H9 (cell line): ENCODE measurements at regions not wholly inside any gene's neighbourhood (a gene's known extent, or its start where the extent isn't known, plus 50 kb on each side); places are given as distances from the start of the nearest gene placed in this dataset.

ENCODE experiments used
- DNase-seq: peaks from one replicate; pipeline ENCODE4 v3.0.0-alpha.2; 2017
- H2AFZ ChIP-seq: one replicate; pipeline ENCODE4 v1.6.1; 2013; ENCODE audit warnings: mild to moderate bottlenecking, low read length, control low read depth, moderate library complexity
- H2AK5ac ChIP-seq: 2 replicates; pipeline ENCODE4 v1.6.1; 2013; ENCODE audit warnings: low read length, control low read depth, mixed read lengths; ENCODE audit not compliant: insufficient read length
- H2BK120ac ChIP-seq: one replicate; pipeline ENCODE4 v1.6.1; 2013; ENCODE audit warnings: low read depth, mild to moderate bottlenecking, low read length, control low read depth, inconsistent platforms; ENCODE audit not compliant: poor library complexity, severe bottlenecking
- H2BK12ac ChIP-seq: 2 replicates; pipeline ENCODE4 v1.6.1; 2013; ENCODE audit warnings: low read length, control low read depth, mixed read lengths, low read depth; ENCODE audit not compliant: insufficient read length
- H2BK15ac ChIP-seq: 2 replicates; pipeline ENCODE4 v1.6.1; 2013; ENCODE audit warnings: low read depth, low read length, control low read depth
- H2BK20ac ChIP-seq: one replicate; pipeline ENCODE4 v1.6.1; 2013; ENCODE audit warnings: low read depth, mild to moderate bottlenecking, low read length, control low read depth, inconsistent platforms; ENCODE audit not compliant: poor library complexity, severe bottlenecking
- H2BK5ac ChIP-seq: 2 replicates; pipeline ENCODE4 v1.6.1; 2013; ENCODE audit warnings: low read length, control low read depth, mixed read lengths; ENCODE audit not compliant: insufficient read length
- H3K14ac ChIP-seq: 2 replicates; pipeline ENCODE4 v1.6.1; 2013; ENCODE audit warnings: low read length, control low read depth; ENCODE audit not compliant: insufficient read depth
- H3K18ac ChIP-seq: 2 replicates; pipeline ENCODE4 v1.6.1; 2013; ENCODE audit warnings: low read depth, mild to moderate bottlenecking, mixed read lengths, low read length, control low read depth; ENCODE audit not compliant: insufficient read length
- H3K23ac ChIP-seq: 2 replicates; pipeline ENCODE4 v1.6.1; 2013; ENCODE audit warnings: low read length, control low read depth, mixed read lengths, low read depth; ENCODE audit not compliant: insufficient read length
- H3K23me2 ChIP-seq: 2 replicates; pipeline ENCODE4 v1.6.1; 2013; ENCODE audit warnings: low read depth, mild to moderate bottlenecking, mixed read lengths, low read length, control low read depth; ENCODE audit not compliant: insufficient read length, poor library complexity, severe bottlenecking
- H3K27ac ChIP-seq: 2 replicates; pipeline ENCODE4 v1.5.1; 2013; ENCODE audit warnings: low read length, control low read depth, mixed read lengths, low read depth; ENCODE audit not compliant: insufficient read length
- H3K27me3 ChIP-seq: 2 replicates; pipeline ENCODE4 v1.6.1; 2013; ENCODE audit warnings: low read length, control low read depth, inconsistent platforms; ENCODE audit not compliant: insufficient read depth
- H3K4ac ChIP-seq: 2 replicates; pipeline ENCODE4 v1.6.1; 2013; ENCODE audit warnings: low read depth, mild to moderate bottlenecking, control low read depth, inconsistent platforms, low read length, moderate library complexity
- H3K4me1 ChIP-seq: 2 replicates; pipeline ENCODE4 v1.6.1; 2013; ENCODE audit warnings: low read length, control low read depth, inconsistent platforms; ENCODE audit not compliant: insufficient read depth
- H3K4me2 ChIP-seq: 2 replicates; pipeline ENCODE4 v1.6.1; 2013; ENCODE audit warnings: low read length, control low read depth, mixed read lengths; ENCODE audit not compliant: insufficient read length, insufficient read depth
- H3K56ac ChIP-seq: 2 replicates; pipeline ENCODE4 v1.6.1; 2013; ENCODE audit warnings: low read depth, mild to moderate bottlenecking, mixed read lengths, low read length, control low read depth; ENCODE audit not compliant: insufficient read length
- H3K79me1 ChIP-seq: 2 replicates; pipeline ENCODE4 v1.6.1; 2013; ENCODE audit warnings: low read depth, mild to moderate bottlenecking, moderate library complexity, low read length, control low read depth, inconsistent platforms; ENCODE audit not compliant: insufficient read depth, poor library complexity, severe bottlenecking
- H3K79me2 ChIP-seq: 2 replicates; pipeline ENCODE4 v1.6.1; 2013; ENCODE audit warnings: low read length, control low read depth, inconsistent platforms; ENCODE audit not compliant: insufficient read depth
- H3K9ac ChIP-seq: 2 replicates; pipeline ENCODE4 v1.6.1; 2013; ENCODE audit warnings: low read length, control low read depth, mixed read lengths; ENCODE audit not compliant: insufficient read length; ENCODE audit errors: extremely low read depth
- H3K9me3 ChIP-seq: one replicate; pipeline ENCODE4 v1.6.1; 2013; ENCODE audit warnings: low read depth, low read length, inconsistent platforms; ENCODE audit not compliant: control insufficient read depth
- H3T11ph ChIP-seq: one replicate; pipeline ENCODE4 v1.6.1; 2013; ENCODE audit warnings: mild to moderate bottlenecking, low read length, control low read depth, inconsistent platforms
- H4K20me1 ChIP-seq: one replicate; pipeline ENCODE4 v1.6.1; 2013; ENCODE audit not compliant: control insufficient read depth, insufficient read length, insufficient read depth
- H4K5ac ChIP-seq: 2 replicates; pipeline ENCODE4 v1.6.1; 2013; ENCODE audit warnings: low read depth, mild to moderate bottlenecking, mixed read lengths, low read length, control low read depth; ENCODE audit not compliant: insufficient read length
- H4K8ac ChIP-seq: replicated peaks from 2 replicates; pipeline ENCODE4 v1.6.1; 2013; ENCODE audit warnings: low read length, control low read depth, mixed read lengths, low read depth; ENCODE audit not compliant: insufficient read length
- H4K91ac ChIP-seq: 2 replicates; pipeline ENCODE4 v1.6.1; 2013; ENCODE audit warnings: low read depth, mild to moderate bottlenecking, moderate library complexity, mixed read lengths, low read length, control low read depth; ENCODE audit not compliant: insufficient read length
- H3K27ac Mint-ChIP-seq, 3 experiments: 2 replicates in 2 of 3; 3 replicates in 1 of 3; pipeline ENCODE4 v1.8.0; 2020 to 2021; ENCODE audit warnings: mixed read lengths in 3 of 3, mild to moderate bottlenecking in 1 of 3, moderate library complexity in 1 of 3
- H3K27me3 Mint-ChIP-seq: 2 replicates; pipeline ENCODE4 v1.8.0; 2021; ENCODE audit warnings: low read depth, mild to moderate bottlenecking, moderate library complexity, mixed read lengths
- H3K36me3 Mint-ChIP-seq, 3 experiments: 2 replicates in 2 of 3; 3 replicates in 1 of 3; pipeline ENCODE4 v1.8.0; 2020 to 2021; ENCODE audit warnings: low read depth in 3 of 3, mixed read lengths in 3 of 3; ENCODE audit not compliant: insufficient read depth in 1 of 3
- H3K4me1 Mint-ChIP-seq, 2 experiments: 2 replicates each; pipeline ENCODE4 v1.8.0; 2020; ENCODE audit warnings: mixed read lengths in 2 of 2
- H3K4me3 Mint-ChIP-seq, 2 experiments: 2 replicates in 1 of 2; 3 replicates in 1 of 2; pipeline ENCODE4 v1.8.0; 2020 to 2021; ENCODE audit warnings: mild to moderate bottlenecking in 2 of 2, mixed read lengths in 2 of 2, moderate library complexity in 1 of 2
- H3K9me3 Mint-ChIP-seq, 2 experiments: 2 replicates in 1 of 2; 3 replicates in 1 of 2; pipeline ENCODE4 v1.8.0; 2020; ENCODE audit warnings: mild to moderate bottlenecking in 2 of 2, mixed read lengths in 2 of 2, moderate library complexity in 1 of 2
- CTCF ChIP-seq: fragments of 200-600 bp; sonication (generic); conservative IDR thresholded peaks from 3 replicates; pipeline ENCODE4 v1.8.0; 2021; ENCODE audit warnings: antibody characterized with exemption, mild to moderate bottlenecking
- WGBS: extraction: QIAGEN DNeasy Blood & Tissue Kit; methylation state at CpG from one replicate; pipeline ENCODE4 v1.1.7; 2013; ENCODE audit warnings: missing lambda C conversion rate, low lambda C conversion rate, mixed read lengths; ENCODE audit not compliant: insufficient read length; ENCODE audit errors: extremely low coverage; 5-methylcytosine and 5-hydroxymethylcytosine counted together

- Histone ChIP-seq H2BK5ac (no peak overlapping the region), H3K27ac (no peak overlapping the region), H3K18ac (no peak overlapping the region), H2BK15ac (no peak overlapping the region), H3K79me2 (no peaks in the 10 kb centered on the region), H2AK5ac (no peak overlapping the region), H3K9me3 (no peaks in the 10 kb centered on the region), H2BK120ac (no peak overlapping the region), H2BK12ac (no peak overlapping the region), H4K5ac (no peak overlapping the region), H4K91ac (no peak overlapping the region), H3K79me1 (no peaks in the 10 kb centered on the region), H3K9ac (no peak overlapping the region), H3K23ac (no peak overlapping the region), H3K4me1 (no peaks in the 10 kb centered on the region), H3K23me2 (no peaks in the 10 kb centered on the region), H3K14ac (no peak overlapping the region), H3K56ac (no peak overlapping the region), H2BK20ac (no peak overlapping the region), H4K20me1 (no peaks in the 10 kb centered on the region), H3T11ph (no peak overlapping the region), H2AFZ (no peak overlapping the region), H3K4me2 (no peak overlapping the region), H3K4ac (no peak overlapping the region), H4K8ac (no peak overlapping the region), H3K27me3 (no peaks in the 10 kb centered on the region; the same call in 1 of the 2 replicates)
- peaks cover 32% of the 10 kb centered on the region for H3K27me3 Mint-ChIP-seq
- no CpG with 5 or more reads among the region's 7 CpGs for WGBS
- H3K4me3 Mint-ChIP-seq = no peak overlapping the region
- H3K27ac Mint-ChIP-seq = no peak overlapping the region
- H3K4me1 Mint-ChIP-seq = peaks cover 7% of the 10 kb centered on the region in 2 experiments
- no peaks in the 10 kb centered on the region for H3K36me3 Mint-ChIP-seq
- H3K9me3 Mint-ChIP-seq = 0 out of 5 replicates have a peak, but pooled peaks cover 0 to 3% of the 10 kb centered on the region in 2 experiments
- TF ChIP-seq CTCF = no peak
- DNase-seq = no peak
Observed at GRCh38 chr13:111875915-111876314, 191.0 kb upstream of the SOX1 start.
